HG02973 (cell line): ENCODE measurements at regions not wholly inside any gene's neighbourhood (a gene's known extent, or its start where the extent isn't known, plus 50 kb on each side); places are given as distances from the start of the nearest gene placed in this dataset.

Experiments used
- ATAC-seq: cut with Tn5 transposase; IDR thresholded peaks from one replicate; pipeline ENCODE4 v1.9.1; 2021; ENCODE audit warnings: moderate library complexity; ENCODE audit not compliant: unreplicated experiment

DNA sequence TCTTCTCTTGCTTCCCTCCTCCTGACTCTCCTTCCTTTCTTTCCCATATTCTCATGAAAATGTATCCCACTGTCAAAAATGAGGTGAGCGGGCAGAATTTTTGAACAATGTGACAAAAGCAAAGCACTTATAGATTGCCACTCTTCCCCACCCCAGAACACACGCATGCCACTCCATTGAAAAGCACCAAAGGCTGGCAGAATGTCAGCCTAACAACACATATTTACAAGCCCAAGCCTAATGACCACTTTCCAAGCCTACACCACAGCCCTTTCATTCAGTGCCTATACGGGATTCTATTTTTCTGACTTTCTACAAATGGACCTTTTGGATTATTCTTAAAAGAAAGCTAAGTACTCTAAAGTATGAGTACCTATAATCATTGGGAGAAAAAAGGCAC is 62.9 kb upstream of the METAP2 start:
- ATAC-seq, result no peak

DNA sequence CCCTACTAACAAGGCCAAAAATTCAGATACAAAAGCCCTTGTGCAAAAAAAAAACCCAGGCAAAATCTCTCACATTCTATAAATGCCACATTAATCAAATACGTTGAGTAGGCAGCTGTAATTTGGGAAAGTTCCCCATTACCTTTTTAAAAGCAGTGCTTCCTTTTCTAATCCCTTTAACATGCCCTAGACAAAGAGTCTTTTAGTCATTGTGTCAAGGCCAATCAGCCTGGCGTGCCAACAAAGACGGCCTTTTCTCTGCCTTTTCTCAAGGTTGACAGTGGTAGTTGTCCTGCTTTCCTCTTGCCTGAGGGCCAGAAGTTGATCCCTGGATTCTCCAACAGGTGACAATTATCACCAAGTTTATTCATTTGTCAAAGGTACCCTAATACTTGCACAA is 62.5 kb upstream of the METAP2 start:
- ATAC-seq, result no peak

DNA sequence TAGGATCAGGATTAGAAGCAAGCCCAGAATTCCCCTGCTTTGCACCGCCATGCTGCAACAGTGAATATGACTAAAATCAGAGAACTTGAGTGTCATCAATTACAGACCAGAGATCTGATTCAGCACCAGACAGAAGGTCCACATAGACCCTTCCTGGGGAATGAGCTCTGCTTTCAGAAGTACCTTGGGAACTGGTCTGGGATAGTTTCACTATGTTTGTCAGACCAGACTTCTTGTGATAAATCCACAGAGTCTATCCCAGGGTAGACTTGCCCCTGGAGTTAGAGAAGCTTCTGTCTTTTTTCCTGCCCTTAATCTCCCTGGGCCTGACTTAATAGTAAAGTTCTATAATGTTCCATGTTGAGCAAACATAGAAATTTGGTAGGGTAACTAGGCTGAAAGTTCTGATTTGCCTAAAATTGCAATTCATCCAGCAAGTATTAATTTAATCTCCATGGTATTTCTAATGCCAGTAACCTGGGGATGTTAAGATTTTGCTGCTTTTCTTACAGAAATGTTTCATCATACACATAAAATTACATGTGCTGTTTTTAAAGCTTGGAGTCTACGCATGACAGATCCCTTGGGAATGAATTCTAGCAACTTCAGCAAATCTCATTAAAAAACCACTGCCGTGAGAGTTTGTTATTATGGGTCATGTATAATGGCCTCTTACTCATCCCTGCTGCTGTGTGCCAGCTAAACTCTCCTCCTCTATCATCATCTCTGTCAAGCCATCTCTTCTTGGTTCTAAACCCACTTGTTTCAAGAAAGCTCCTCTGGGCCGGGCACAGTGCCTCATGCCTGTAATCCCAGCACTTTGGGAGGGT is 61.3 kb upstream of the METAP2 start:
- ATAC-seq, result no peak

DNA sequence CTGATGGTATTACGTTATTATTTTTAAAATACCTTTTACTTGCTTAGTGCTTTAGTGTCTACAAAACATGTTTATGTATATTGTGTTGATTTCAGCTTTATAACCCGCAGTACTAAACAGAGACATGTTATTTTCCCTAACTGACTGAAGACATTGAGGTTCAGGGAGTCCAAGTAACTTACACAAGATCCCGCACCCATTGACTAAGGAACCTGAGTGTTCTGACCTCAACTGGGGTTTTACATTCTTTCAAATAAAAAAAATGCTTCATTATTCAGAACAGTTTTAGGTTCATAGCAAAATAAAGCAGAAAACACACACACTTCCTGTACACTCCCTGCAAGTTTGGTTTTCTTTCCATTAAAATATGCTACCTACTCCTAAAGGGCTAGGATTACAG is 60.4 kb upstream of the METAP2 start:
- ATAC-seq, result no peak

DNA sequence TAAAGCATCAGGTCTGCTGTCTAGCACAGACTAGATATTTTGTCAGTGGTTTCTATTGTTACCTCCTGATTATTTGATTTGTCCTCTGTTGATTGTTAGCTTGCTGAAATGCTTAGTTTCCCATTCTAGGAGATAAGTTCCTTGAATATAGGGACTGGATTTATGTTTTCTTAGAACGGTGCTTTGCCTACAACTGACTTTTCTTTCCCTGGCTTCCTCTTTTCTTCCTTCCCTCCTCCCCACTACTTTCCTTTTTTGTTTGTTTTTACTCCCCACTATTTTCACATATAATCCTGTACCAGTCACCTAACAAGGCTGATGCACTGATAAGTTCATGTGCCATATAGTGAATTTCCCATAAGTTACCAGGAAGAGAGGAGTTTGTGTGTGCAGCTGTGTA is 58.5 kb upstream of the METAP2 start:
- ATAC-seq, result no peak

DNA sequence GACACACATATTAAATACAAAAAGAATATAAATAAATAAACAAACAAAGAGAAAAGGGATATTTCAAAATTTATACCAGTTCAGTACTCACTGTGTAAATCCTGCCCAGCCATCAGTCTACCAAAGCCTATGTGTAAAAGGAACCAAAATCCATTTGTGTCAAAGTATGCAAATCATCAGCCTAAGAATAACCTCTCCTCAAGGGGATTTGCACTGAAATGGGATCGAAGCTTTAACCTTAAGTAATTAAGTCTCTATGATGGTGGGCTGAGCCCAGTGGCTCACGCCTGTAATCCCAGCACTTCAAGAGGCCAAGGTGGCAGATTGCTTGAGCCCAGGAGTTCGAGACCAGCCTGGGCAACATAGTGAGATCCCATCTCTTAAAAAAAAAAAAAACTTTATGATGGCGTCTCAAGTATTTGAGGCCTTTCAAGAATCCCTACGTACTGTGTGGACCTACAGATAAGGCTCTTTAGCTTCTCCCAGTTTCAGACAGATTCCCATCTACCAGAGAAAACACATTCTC is 57.8 kb upstream of the METAP2 start:
- no peak for ATAC-seq

DNA sequence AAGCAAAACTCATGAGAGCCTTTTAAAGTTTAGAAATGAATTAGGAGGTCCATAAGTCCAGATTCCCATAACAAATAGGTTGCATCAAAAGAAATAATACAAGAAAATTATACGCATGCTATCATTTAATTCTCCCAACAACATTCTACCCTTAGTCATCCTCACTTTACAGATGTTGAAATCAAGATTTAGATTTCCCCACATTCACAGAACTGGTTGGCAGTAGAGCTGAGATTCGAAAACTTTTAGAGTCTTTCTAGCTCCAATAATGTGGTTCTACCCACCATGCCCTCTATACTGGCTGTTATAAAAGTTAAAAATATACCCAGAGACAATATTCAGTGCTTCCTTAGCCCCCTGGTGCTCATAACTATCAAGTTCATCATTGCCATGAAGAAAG is 56.6 kb upstream of the METAP2 start:
- ATAC-seq, result no peak

DNA sequence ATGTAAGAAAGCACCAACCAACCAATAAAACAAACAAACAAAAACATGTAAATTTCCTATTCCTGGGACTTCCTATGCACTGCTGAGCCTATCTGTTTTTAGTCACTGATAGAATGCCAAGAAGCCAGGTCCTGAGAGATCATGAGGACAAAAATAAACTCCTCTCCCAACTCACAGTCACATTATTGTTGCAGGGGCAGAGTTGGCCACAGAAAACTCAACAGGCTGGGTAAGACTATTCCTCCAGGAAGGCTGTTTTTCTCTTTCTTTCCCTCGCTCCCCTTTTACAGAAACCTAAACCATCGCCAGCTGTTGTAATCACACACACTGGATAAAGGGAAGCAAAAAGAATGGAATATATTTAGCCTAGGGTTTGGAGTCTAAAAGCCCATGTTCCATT is 55.8 kb upstream of the METAP2 start:
- no peak for ATAC-seq
